ENCODE measurements at regions not wholly inside any gene's neighbourhood (a gene's known extent, or its start where the extent isn't known, plus 50 kb on each side); places are given as distances from the start of the nearest gene placed in this dataset.

GRCh38 chr7:152577339-152577738, 98.6 kb downstream of the XRCC2 start:
- no peak for TF ChIP-seq CTCF (IDR thresholded peaks at IDR 0.05 in 8 of 11, conservative IDR thresholded peaks at IDR 0.05 in 3 of 11)
- TF ChIP-seq POLR2A (IDR thresholded peaks at IDR 0.05), result no peak

Data from spleen (tissue), 7 donors.